ENCODE measurements at regions not wholly inside any gene's neighbourhood (a gene's known extent, or its start where the extent isn't known, plus 50 kb on each side); places are given as distances from the start of the nearest gene placed in this dataset.

- H3K9ac ChIP-seq (ENCODE audit: low read depth in 1 of 3, low read length in 3 of 3): no peak overlapping the region
- H3K27ac ChIP-seq (ENCODE audit: low read depth, low read length): no peak overlapping the region
- H3K4me3 ChIP-seq (ENCODE audit: low read length in 3 of 3): no peak overlapping the region
- no peaks in the 10 kb centered on the region for H3K36me3 ChIP-seq (ENCODE audit: control insufficient read depth in 3 of 3, insufficient read depth in 3 of 3, low read length in 3 of 3)
- H3K4me1 ChIP-seq (ENCODE audit: control insufficient read depth in 3 of 3, insufficient read depth in 3 of 3, low read length in 3 of 3): no peaks in the 10 kb centered on the region
- peaks cover 0 to 5% (median 0%) of the 10 kb centered on the region in 3 donors for H3K27me3 ChIP-seq (ENCODE audit: control insufficient read depth in 3 of 3, insufficient read depth in 3 of 3, low read length in 3 of 3)
- no peaks in the 10 kb centered on the region for H3K9me3 ChIP-seq (ENCODE audit: control insufficient read depth in 3 of 3, low read length in 3 of 3)
Measured at GRCh38 chr2:6480514-6480913, 385.2 kb downstream of the CMPK2 start.

GRCh38 chr2:6482256-6482655, 383.5 kb downstream of the CMPK2 start:
- no peaks in the 10 kb centered on the region for H3K36me3 ChIP-seq (ENCODE audit: control insufficient read depth in 3 of 3, insufficient read depth in 3 of 3, low read length in 3 of 3)
- no peaks in the 10 kb centered on the region for H3K27me3 ChIP-seq (ENCODE audit: control insufficient read depth in 3 of 3, insufficient read depth in 3 of 3, low read length in 3 of 3)
- H3K27ac ChIP-seq (ENCODE audit: low read depth, low read length): no peak overlapping the region
- H3K9ac ChIP-seq (ENCODE audit: low read depth in 1 of 3, low read length in 3 of 3): no peak overlapping the region
- H3K9me3 ChIP-seq (ENCODE audit: control insufficient read depth in 3 of 3, low read length in 3 of 3): no peaks in the 10 kb centered on the region
- no peak overlapping the region for H3K4me3 ChIP-seq (ENCODE audit: low read length in 3 of 3)
- H3K4me1 ChIP-seq (ENCODE audit: control insufficient read depth in 3 of 3, insufficient read depth in 3 of 3, low read length in 3 of 3): no peaks in the 10 kb centered on the region

GRCh38 chr2:6487765-6488164, 377.9 kb downstream of the CMPK2 start:
- Histone ChIP-seq H3K27ac (ENCODE audit: low read depth, low read length) (no peak overlapping the region), H3K9me3 (ENCODE audit: control insufficient read depth in 3 of 3, low read length in 3 of 3) (no peaks in the 10 kb centered on the region), H3K4me1 (ENCODE audit: control insufficient read depth in 3 of 3, insufficient read depth in 3 of 3, low read length in 3 of 3) (no peaks in the 10 kb centered on the region), H3K4me3 (ENCODE audit: low read length in 3 of 3) (no peak overlapping the region), H3K27me3 (ENCODE audit: control insufficient read depth in 3 of 3, insufficient read depth in 3 of 3, low read length in 3 of 3) (peaks cover 0 to 3% (median 0%) of the 10 kb centered on the region in 3 donors), H3K36me3 (ENCODE audit: control insufficient read depth in 3 of 3, insufficient read depth in 3 of 3, low read length in 3 of 3) (no peaks in the 10 kb centered on the region), H3K9ac (ENCODE audit: low read depth in 1 of 3, low read length in 3 of 3) (no peak overlapping the region)

GRCh38 chr2:6492573-6492972, 373.1 kb downstream of the CMPK2 start:
- no peaks in the 10 kb centered on the region for H3K4me1 ChIP-seq (ENCODE audit: control insufficient read depth in 3 of 3, insufficient read depth in 3 of 3, low read length in 3 of 3)
- H3K4me3 ChIP-seq (ENCODE audit: low read length in 3 of 3): no peak overlapping the region
- H3K27ac ChIP-seq (ENCODE audit: low read depth, low read length): no peak overlapping the region
- H3K36me3 ChIP-seq (ENCODE audit: control insufficient read depth in 3 of 3, insufficient read depth in 3 of 3, low read length in 3 of 3): no peaks in the 10 kb centered on the region
- no peak overlapping the region for H3K9ac ChIP-seq (ENCODE audit: low read depth in 1 of 3, low read length in 3 of 3)
- peaks cover 0 to 3% (median 0%) of the 10 kb centered on the region in 3 donors for H3K9me3 ChIP-seq (ENCODE audit: control insufficient read depth in 3 of 3, low read length in 3 of 3)
- peaks cover 0 to 6% (median 0%) of the 10 kb centered on the region in 3 donors for H3K27me3 ChIP-seq (ENCODE audit: control insufficient read depth in 3 of 3, insufficient read depth in 3 of 3, low read length in 3 of 3)

GRCh38 chr2:6493266-6493665, 372.4 kb downstream of the CMPK2 start:
- H3K9me3 ChIP-seq (ENCODE audit: control insufficient read depth in 3 of 3, low read length in 3 of 3): peaks cover 0 to 3% (median 0%) of the 10 kb centered on the region in 3 donors
- H3K27ac ChIP-seq (ENCODE audit: low read depth, low read length): no peak overlapping the region
- H3K36me3 ChIP-seq (ENCODE audit: control insufficient read depth in 3 of 3, insufficient read depth in 3 of 3, low read length in 3 of 3): no peaks in the 10 kb centered on the region
- H3K4me3 ChIP-seq (ENCODE audit: low read length in 3 of 3): no peak overlapping the region
- H3K9ac ChIP-seq (ENCODE audit: low read depth in 1 of 3, low read length in 3 of 3): no peak overlapping the region
- no peaks in the 10 kb centered on the region for H3K4me1 ChIP-seq (ENCODE audit: control insufficient read depth in 3 of 3, insufficient read depth in 3 of 3, low read length in 3 of 3)
- peaks cover 0 to 6% (median 0%) of the 10 kb centered on the region in 3 donors for H3K27me3 ChIP-seq (ENCODE audit: control insufficient read depth in 3 of 3, insufficient read depth in 3 of 3, low read length in 3 of 3)

GRCh38 chr2:6493669-6494068, 372.0 kb downstream of the CMPK2 start:
- H3K36me3 ChIP-seq (ENCODE audit: control insufficient read depth in 3 of 3, insufficient read depth in 3 of 3, low read length in 3 of 3): no peaks in the 10 kb centered on the region
- H3K27ac ChIP-seq (ENCODE audit: low read depth, low read length): no peak overlapping the region
- H3K9me3 ChIP-seq (ENCODE audit: control insufficient read depth in 3 of 3, low read length in 3 of 3): peaks cover 0 to 3% (median 0%) of the 10 kb centered on the region in 3 donors
- peaks cover 0 to 6% (median 0%) of the 10 kb centered on the region in 3 donors for H3K27me3 ChIP-seq (ENCODE audit: control insufficient read depth in 3 of 3, insufficient read depth in 3 of 3, low read length in 3 of 3)
- H3K9ac ChIP-seq (ENCODE audit: low read depth in 1 of 3, low read length in 3 of 3): no peak overlapping the region
- H3K4me1 ChIP-seq (ENCODE audit: control insufficient read depth in 3 of 3, insufficient read depth in 3 of 3, low read length in 3 of 3): no peaks in the 10 kb centered on the region
- H3K4me3 ChIP-seq (ENCODE audit: low read length in 3 of 3): no peak overlapping the region

GRCh38 chr2:6495466-6495865, 370.2 kb downstream of the CMPK2 start:
- H3K4me1 ChIP-seq (ENCODE audit: control insufficient read depth in 3 of 3, insufficient read depth in 3 of 3, low read length in 3 of 3): no peaks in the 10 kb centered on the region
- H3K27ac ChIP-seq (ENCODE audit: low read depth, low read length): no peak overlapping the region
- H3K9me3 ChIP-seq (ENCODE audit: control insufficient read depth in 3 of 3, low read length in 3 of 3): peaks cover 0 to 3% (median 0%) of the 10 kb centered on the region in 3 donors
- no peaks in the 10 kb centered on the region for H3K36me3 ChIP-seq (ENCODE audit: control insufficient read depth in 3 of 3, insufficient read depth in 3 of 3, low read length in 3 of 3)
- no peak overlapping the region for H3K4me3 ChIP-seq (ENCODE audit: low read length in 3 of 3)
- H3K9ac ChIP-seq (ENCODE audit: low read depth in 1 of 3, low read length in 3 of 3): no peak overlapping the region
- peaks cover 0 to 6% (median 0%) of the 10 kb centered on the region in 3 donors for H3K27me3 ChIP-seq (ENCODE audit: control insufficient read depth in 3 of 3, insufficient read depth in 3 of 3, low read length in 3 of 3)

- Histone ChIP-seq H3K27ac (ENCODE audit: low read depth, low read length) (no peak overlapping the region), H3K27me3 (ENCODE audit: control insufficient read depth in 3 of 3, insufficient read depth in 3 of 3, low read length in 3 of 3) (peaks cover 0 to 6% (median 0%) of the 10 kb centered on the region in 3 donors), H3K9me3 (ENCODE audit: control insufficient read depth in 3 of 3, low read length in 3 of 3) (peaks cover 0 to 3% (median 0%) of the 10 kb centered on the region in 3 donors), H3K4me3 (ENCODE audit: low read length in 3 of 3) (no peak overlapping the region), H3K36me3 (ENCODE audit: control insufficient read depth in 3 of 3, insufficient read depth in 3 of 3, low read length in 3 of 3) (no peaks in the 10 kb centered on the region), H3K4me1 (ENCODE audit: control insufficient read depth in 3 of 3, insufficient read depth in 3 of 3, low read length in 3 of 3) (no peaks in the 10 kb centered on the region), H3K9ac (ENCODE audit: low read depth in 1 of 3, low read length in 3 of 3) (no peak overlapping the region)
Measured at GRCh38 chr2:6496376-6496775, 369.3 kb downstream of the CMPK2 start.

- H3K9ac ChIP-seq (ENCODE audit: low read depth in 1 of 3, low read length in 3 of 3): no peak overlapping the region
- peaks cover 0 to 5% (median 0%) of the 10 kb centered on the region in 3 donors for H3K27me3 ChIP-seq (ENCODE audit: control insufficient read depth in 3 of 3, insufficient read depth in 3 of 3, low read length in 3 of 3)
- no peaks in the 10 kb centered on the region for H3K4me1 ChIP-seq (ENCODE audit: control insufficient read depth in 3 of 3, insufficient read depth in 3 of 3, low read length in 3 of 3)
Measured at GRCh38 chr2:6497048-6497447, 368.7 kb downstream of the CMPK2 start.

GRCh38 chr2:6498841-6499240, 366.9 kb downstream of the CMPK2 start:
- H3K27me3 ChIP-seq (ENCODE audit: control insufficient read depth in 3 of 3, insufficient read depth in 3 of 3, low read length in 3 of 3): peaks cover 0 to 3% (median 0%) of the 10 kb centered on the region in 3 donors
- H3K36me3 ChIP-seq (ENCODE audit: control insufficient read depth in 3 of 3, insufficient read depth in 3 of 3, low read length in 3 of 3): no peaks in the 10 kb centered on the region

More at GRCh38 chr2:6497048-6497447, 368.7 kb downstream of the CMPK2 start:
- no peaks in the 10 kb centered on the region for H3K36me3 ChIP-seq (ENCODE audit: control insufficient read depth in 3 of 3, insufficient read depth in 3 of 3, low read length in 3 of 3)
- H3K9me3 ChIP-seq (ENCODE audit: control insufficient read depth in 3 of 3, low read length in 3 of 3): peaks cover 0 to 3% (median 0%) of the 10 kb centered on the region in 3 donors
- H3K27ac ChIP-seq (ENCODE audit: low read depth, low read length): no peak overlapping the region
- no peak overlapping the region for H3K4me3 ChIP-seq (ENCODE audit: low read length in 3 of 3)

More at GRCh38 chr2:6498841-6499240, 366.9 kb downstream of the CMPK2 start:
- Histone ChIP-seq H3K4me1 (ENCODE audit: control insufficient read depth in 3 of 3, insufficient read depth in 3 of 3, low read length in 3 of 3) (no peaks in the 10 kb centered on the region), H3K27ac (ENCODE audit: low read depth, low read length) (no peak overlapping the region), H3K9me3 (ENCODE audit: control insufficient read depth in 3 of 3, low read length in 3 of 3) (peaks cover 0 to 3% (median 0%) of the 10 kb centered on the region in 3 donors), H3K4me3 (ENCODE audit: low read length in 3 of 3) (no peak overlapping the region), H3K9ac (ENCODE audit: low read depth in 1 of 3, low read length in 3 of 3) (no peak overlapping the region)

Data from skeletal muscle tissue (tissue), 3 donors.